Fibroblast of skin of right quadriceps (primary cell): ENCODE measurements at regions not wholly inside any gene's neighbourhood (a gene's known extent, or its start where the extent isn't known, plus 50 kb on each side); places are given as distances from the start of the nearest gene placed in this dataset.
"Not testable (repeated sequence)": the region's sequence is repeated elsewhere in the genome, so short reads cannot be mapped to it uniquely, and the experiment has no call there.

ENCODE experiments used
- DNase-seq: peaks from one replicate; pipeline ENCODE4 v3.0.0-alpha.2; 2013

- no peak for DNase-seq
Observed at GRCh38 chr4:12140864-12141263, 712.2 kb upstream of the HS3ST1 start.

- no peak for DNase-seq
Observed at GRCh38 chr4:12139296-12139695, 710.6 kb upstream of the HS3ST1 start.

GRCh38 chr4:12138488-12138887, 709.8 kb upstream of the HS3ST1 start:
- no peak for DNase-seq

GRCh38 chr4:12137575-12137974, 708.9 kb upstream of the HS3ST1 start:
- no peak for DNase-seq

- DNase-seq: no peak
Observed at GRCh38 chr4:12126474-12126873, 697.8 kb upstream of the HS3ST1 start.

GRCh38 chr4:12124138-12124537, 695.4 kb upstream of the HS3ST1 start:
- DNase-seq: no peak

- DNase-seq: no peak
Observed at GRCh38 chr4:12123707-12124106, 695.0 kb upstream of the HS3ST1 start.

GRCh38 chr4:12122316-12122715, 693.6 kb upstream of the HS3ST1 start:
- no peak for DNase-seq

- DNase-seq: no peak
Observed at GRCh38 chr4:12120968-12121367, 692.3 kb upstream of the HS3ST1 start.

- DNase-seq: peak; percentile 1
Observed at GRCh38 chr4:12118651-12119213, 690.0 kb upstream of the HS3ST1 start.

- DNase-seq: no peak
Observed at GRCh38 chr4:12116009-12116552, 687.4 kb upstream of the HS3ST1 start.

GRCh38 chr4:12110627-12111026, 681.9 kb upstream of the HS3ST1 start:
- DNase-seq: no peak

- not testable (repeated sequence) for DNase-seq
Observed at GRCh38 chr4:12109056-12109455, 680.4 kb upstream of the HS3ST1 start.

- DNase-seq: no peak
Observed at GRCh38 chr4:12105519-12105918, 676.8 kb upstream of the HS3ST1 start.

GRCh38 chr4:12089920-12090319, 661.2 kb upstream of the HS3ST1 start:
- not testable (repeated sequence) for DNase-seq

GRCh38 chr4:12084690-12085089, 656.0 kb upstream of the HS3ST1 start:
- DNase-seq: no peak

- no peak for DNase-seq
Observed at GRCh38 chr4:12071316-12071715, 642.6 kb upstream of the HS3ST1 start.

GRCh38 chr4:12053966-12054365, 625.3 kb upstream of the HS3ST1 start:
- no peak for DNase-seq

- DNase-seq: no peak
Observed at GRCh38 chr4:12053556-12053955, 624.9 kb upstream of the HS3ST1 start.

- no peak for DNase-seq
Observed at GRCh38 chr4:12050357-12050756, 621.7 kb upstream of the HS3ST1 start.

GRCh38 chr4:12042818-12043217, 614.1 kb upstream of the HS3ST1 start:
- no peak for DNase-seq

GRCh38 chr4:12041828-12042227, 613.1 kb upstream of the HS3ST1 start:
- DNase-seq: no peak

- no peak for DNase-seq
Observed at GRCh38 chr4:12036450-12036849, 607.8 kb upstream of the HS3ST1 start.

GRCh38 chr4:12028258-12028657, 599.6 kb upstream of the HS3ST1 start:
- DNase-seq: no peak

GRCh38 chr4:12022409-12022808, 593.7 kb upstream of the HS3ST1 start:
- no peak for DNase-seq
